ENCODE measurements at regions not wholly inside any gene's neighbourhood (a gene's known extent, or its start where the extent isn't known, plus 50 kb on each side); places are given as distances from the start of the nearest gene placed in this dataset.
"Not testable (repeated sequence)": the region's sequence is repeated elsewhere in the genome, so short reads cannot be mapped to it uniquely, and the experiment has no call there.

DNA sequence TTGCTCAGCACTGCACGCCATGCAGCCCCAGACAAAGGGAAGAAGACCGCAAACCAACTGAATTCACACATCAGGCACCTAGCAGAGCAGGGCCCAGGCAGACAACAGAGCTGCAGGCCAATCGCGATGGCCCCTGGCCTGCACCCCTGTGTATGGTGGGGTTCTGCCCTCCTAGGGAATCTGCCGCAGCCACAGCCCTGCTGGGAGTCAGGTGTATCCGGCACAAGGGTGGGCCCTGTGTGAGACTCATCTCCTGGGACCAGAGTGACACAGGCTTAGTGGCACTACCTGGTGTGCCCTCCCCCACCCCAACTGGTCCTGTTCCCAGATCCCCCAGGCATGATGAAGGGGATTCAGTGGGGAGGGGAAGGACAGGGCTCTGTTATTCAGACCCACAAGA, 122.8 kb downstream of the ATPSCKMT start:
- no peak for DNase-seq

DNA sequence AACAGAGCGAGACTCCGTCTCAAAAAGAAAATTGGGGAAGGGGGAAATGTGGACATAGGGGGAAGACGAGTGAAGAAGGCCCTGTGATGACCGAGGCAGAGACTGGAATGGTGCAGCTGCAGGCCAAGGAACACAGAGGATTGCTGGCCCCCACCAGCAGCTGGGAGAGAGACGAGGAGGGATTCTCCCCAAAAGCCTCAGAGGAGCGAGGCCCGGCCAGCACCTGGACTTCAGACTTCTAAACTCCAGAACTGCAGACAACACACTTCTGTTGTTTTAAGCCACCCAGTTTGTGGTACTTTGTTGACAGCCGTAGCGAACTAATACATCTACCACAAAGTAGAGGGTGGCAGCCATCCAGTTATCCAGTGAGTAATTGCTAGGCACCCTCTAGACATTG, 124.6 kb downstream of the ATPSCKMT start:
- DNase-seq, result no peak

DNA sequence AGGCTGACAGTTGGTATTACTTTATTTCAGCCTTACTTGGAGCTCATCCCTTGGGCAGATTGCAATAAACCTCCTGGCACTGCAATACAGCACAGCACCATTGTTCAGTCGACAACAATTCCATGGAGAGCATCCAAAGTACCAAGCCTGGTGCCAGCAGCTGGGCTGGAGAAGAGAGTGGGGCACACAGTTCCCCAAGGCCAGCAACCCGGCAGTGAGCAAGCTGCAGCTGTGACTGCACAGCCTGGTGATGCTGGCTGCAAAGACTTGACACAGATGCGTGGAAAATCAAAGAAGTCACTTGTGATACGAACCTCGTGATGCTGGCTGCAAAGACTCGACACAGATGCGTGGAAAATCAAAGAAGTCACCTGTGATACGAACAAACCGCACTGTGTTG, 125.4 kb downstream of the ATPSCKMT start:
- no peak for DNase-seq

DNA sequence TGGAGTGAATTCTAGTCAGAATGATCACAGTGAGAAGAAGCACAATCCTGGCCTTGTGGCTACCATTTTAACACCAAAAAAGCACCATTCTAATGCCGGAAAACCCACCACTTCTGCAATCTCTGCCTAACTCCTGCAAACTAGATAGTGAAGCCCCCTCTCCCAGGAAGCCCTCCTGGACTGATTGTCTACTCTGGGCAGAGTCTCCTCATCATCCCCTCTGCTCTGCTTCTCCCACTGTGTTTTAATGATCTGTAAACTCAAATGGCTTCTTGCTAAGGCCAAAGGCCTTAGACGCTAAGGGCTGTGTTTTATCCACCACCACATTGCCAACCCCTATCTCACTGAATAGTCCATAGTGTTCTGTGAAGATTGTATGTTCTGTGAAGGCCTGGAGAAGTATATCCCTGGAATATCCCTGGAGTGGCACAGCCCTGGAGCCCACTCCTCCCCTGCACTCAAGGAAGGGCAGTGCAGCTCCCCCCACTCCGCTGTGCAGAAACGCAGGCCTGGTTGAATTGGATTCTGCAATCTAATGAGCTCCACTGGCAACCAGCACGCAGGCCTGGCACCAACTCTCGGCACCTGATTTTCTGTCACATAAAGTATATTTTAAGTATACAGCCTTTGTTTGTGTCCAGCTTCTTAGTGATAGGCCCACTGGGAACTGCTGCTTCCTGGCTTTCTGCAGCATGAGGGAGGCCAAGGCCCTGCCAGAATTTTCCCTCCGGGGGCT, 126.3 kb downstream of the ATPSCKMT start:
- DNase-seq, result no peak

DNA sequence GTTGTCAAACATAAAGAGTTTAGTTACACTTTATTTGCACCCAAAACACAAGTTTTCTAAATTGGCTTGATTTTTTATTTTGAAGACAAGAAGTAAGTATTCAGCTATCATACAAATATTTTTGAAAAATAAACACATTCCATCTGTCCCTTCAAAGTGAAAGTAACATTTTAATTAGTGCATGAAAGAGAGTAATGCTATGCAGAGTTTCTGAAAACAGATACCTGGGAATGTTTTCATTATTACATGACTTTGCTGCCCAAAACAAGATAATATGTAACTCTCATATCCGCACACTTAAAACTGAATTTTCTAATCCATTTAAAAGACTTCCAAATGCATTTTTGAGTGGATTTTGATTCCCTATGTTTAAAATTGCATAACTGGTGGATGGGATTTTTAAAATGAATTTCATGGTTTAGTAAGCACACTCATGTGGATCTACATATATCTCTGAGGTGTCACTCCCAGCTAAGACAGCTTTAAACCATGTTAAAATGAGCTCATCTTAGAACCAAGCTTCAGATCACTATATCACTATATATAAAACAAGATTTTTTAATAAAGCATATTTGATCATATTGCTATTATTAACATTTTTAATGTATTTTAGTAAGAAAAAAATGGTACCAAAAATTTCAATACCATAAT, 127.5 kb downstream of the ATPSCKMT start:
- DNase-seq, result no peak

DNA sequence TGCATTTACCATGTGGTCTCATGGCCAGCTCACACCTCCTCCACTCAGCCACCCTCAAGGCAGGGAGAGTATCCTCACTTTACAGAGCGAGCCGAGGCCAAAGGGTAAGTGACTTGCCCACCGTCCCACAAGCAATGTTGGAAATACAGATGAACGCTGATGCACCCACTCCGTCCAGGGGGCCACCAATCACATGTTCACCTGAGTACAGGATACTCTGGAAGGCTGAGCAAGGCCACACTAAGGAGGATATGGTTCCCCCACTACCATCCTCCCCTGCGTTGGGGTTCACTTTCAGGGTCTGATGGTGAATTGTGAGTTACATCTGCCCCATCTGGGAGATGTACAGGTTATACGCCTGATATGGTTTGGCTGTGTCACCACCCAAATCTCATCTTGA, 128.8 kb downstream of the ATPSCKMT start:
- no peak for DNase-seq

DNA sequence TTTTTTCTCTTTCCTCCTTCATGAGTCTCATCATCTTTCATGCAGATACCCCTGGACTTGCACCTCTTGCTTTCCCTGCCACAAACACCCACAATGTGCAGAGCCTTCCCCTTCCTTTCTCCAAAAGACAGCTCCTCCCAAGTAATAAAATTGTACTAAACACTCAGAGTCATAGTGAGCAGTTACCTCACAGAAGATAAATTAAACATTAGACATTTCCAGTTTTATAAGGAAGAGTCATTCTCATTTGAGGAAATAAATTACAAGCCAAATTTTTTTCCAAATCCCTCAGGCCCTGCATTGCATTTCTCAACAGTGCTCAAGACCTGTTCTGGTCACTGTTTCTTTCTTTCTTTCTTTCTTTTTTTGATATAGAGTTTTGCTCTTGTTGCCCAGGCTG, 131.5 kb downstream of the ATPSCKMT start:
- no peak for DNase-seq

DNA sequence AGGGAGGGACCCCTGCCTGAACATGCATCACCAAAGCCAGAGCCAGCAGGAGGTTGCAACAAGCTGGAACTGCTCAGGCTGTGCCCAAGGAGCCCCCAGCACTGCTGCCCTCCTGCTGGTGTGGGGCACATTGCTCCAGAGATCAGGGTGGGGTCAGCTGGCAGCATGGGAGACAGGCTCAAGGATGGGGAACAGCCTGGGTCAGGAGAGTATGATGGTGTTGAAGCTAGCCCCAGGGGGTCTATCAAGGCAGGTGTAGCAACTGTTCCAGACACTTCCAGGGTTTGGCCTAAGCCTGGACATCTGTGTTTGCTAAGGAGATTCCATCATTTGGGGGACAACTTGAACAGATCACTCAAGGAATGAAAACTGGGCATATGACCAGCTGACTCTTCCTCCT, 133.1 kb downstream of the ATPSCKMT start:
- DNase-seq, result no peak

DNA sequence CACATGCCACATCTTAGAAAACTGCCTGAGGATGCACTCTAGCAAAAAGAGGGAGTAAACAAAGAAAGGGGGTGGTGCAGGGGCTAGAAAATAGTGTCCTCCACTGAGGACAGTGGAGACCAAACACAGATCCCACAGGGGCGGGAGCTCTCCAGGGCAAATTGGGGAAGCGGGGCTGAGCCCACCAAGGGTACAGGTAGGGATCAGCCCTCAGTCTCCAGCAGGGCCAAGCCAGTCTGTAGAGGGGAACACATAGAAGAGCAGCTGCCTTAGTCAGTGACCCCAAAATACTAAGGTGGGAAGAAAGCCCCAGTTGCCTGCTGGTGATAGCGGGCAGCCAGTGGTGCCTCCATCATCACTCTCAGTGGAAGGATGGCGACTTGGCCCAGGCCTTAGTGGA, 134.0 kb downstream of the ATPSCKMT start:
- DNase-seq, result no peak

DNA sequence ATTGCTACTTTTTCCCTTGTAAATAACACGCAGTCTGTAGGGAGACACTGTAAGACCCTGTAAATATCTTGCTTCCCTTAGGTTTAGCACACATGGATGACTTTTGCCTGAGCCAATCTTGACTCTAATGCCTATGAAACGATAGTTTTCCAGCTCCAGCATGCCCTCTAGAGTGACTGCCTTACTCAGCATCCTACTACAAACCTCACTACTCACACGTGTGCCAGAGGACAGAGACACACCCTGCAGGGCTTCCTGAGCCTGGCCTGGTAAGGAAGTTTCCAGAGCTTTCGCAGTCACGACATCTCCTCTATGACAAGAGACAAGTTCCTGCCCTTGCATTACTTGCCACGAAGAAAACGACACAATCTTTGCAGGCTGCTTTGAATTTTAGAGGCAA, 138.1 kb downstream of the ATPSCKMT start:
- peak in 1 of 2 donors; percentile 10 for DNase-seq

DNA sequence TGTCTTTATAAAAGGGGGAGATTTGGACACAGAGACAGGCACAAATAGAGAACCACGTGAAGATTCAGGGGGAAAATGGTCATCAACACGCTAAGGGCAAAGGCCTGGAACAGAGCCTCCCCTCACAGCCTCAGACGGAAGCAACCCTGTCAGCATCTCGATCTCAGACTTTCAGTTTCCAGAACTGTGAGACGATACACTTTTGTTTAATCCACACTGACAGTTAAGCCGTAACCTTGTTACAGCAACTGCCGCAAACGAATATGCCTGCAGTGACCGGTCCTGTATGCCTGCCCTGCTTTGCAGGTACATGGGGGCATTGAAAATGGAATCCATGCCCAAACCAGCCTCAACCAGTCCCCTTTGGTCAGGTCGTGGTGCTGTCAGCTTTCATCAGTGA, 139.5 kb downstream of the ATPSCKMT start:
- no peak for DNase-seq

DNA sequence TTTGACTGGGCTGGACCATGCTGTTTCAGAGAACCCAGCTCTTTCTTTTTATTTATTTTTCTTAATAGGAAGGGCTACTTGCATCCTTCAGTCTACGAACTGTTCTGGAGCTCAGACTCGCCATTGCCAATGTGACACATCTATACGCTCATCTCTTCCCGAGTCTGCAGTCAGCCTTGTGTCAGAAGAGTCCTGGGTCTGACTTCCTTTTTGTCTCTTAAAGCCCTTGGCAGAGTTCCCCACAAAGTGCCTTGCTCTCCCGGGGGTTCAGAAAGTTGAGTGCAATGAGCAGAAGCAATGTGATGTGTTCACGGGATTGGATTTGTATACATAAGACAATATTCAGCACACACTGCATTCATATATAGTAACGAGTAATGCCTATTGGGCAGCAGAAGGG, 140.4 kb downstream of the ATPSCKMT start:
- DNase-seq, result no peak

DNA sequence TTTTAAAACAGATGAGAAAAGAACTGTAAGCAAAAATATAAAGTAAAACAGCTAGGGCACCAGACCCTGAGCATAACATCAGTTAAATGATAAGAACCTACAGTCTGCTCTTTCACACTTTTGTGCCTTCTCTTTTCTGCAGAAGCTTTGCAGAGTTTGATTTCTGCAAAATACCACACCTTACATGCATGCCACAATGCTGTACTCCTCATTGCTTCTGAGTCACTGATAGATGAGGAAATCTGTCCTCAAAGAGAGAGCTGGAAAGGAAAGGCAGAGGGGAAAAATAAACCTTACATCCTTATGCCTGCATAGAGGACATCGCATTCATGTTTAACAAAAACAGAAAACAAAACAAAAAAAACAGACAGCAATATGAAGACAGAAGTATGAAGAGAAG, 142.9 kb downstream of the ATPSCKMT start:
- no peak for DNase-seq

DNA sequence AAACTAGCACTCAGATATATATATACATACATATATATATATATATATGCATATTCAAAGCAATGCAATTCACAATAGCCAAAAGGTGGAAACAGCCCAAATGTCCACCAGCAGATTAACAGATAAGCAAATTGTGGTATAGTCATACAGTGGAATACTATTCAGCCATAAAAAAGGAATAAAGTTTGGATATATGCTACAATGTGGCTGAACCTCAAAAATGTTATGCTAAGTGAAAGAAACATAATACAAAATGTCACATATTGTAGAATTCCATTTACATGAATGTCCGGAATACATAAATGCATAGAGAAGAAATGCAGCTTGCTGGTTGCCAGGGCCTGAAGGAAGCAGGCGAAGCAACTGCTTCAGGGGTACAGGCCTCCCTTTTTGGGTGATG, 143.4 kb downstream of the ATPSCKMT start:
- DNase-seq, result no peak

DNA sequence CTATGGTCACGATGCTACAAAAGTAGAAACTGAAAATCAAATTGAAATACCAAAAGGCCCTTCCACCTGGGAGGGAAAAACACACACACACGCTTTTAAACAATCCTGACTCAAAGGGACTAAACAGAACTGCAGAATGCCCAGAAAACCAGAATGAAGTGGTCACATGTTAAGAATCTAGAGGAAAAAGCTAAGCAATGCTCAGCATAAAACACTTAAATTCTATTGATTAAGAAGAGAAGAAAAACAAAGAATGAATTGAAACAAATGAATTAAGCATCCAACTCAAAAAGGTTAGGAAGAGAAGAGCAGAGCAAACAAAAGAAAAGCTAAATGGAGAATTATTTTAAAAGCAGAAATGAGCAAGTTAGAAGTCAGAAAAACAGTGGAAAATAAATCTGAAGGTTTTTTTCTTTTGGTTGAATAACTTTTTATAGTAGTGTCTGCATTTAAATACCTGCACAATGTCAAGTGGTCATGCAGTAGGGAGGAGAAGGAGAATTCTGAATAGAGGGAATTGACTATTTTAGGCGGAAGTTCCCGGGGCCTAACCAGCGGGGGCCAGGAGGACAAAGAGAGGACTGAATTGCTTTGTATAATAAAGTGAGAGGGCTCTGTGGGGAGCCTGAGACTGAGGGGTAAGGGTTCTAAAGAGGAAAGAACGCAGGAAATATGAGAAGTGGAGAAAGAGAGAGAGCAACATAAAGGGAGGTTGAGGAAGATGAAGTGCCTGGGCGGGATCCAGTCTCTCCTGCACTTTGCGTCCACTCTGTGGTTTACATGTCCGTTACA, 146.8 kb downstream of the ATPSCKMT start:
- no peak for DNase-seq

DNA sequence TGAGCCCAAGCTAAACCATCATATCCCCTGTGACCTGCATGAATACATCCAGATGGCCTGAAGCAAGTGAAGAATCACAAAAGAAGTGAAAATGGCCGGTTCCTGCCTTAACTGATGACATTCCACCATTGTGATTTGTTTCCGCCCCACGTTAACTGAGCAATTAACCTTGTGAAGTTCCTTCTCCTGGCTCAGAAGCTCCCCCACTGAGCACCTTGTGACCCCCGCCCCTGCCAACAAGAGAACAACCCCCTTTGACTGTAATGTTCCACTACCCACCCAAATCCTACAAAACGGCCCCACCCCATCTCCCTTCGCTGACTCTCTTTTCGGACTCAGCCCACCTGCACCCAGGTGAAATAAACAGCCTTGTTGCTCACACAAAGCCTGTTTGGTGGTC, 147.5 kb downstream of the ATPSCKMT start:
- not testable (repeated sequence) for DNase-seq

DNA sequence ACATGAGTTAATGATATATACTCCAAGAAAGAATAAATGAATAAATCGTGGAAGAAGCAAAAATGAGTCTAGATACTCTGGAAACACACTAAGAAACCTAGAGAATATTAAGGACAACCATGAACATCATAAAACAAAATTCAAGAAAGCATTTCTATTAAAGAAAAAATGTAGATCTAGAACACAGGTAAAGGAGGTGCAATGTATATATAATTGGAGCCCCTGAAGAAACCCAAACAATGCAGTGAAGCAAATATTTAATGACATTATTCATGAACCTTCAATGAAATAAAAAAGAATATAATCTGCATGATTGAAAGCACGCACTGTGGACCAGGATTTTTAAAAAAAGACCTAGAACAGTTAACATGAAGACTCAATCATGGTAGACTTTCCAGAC, 150.1 kb downstream of the ATPSCKMT start:
- DNase-seq, result no peak

DNA sequence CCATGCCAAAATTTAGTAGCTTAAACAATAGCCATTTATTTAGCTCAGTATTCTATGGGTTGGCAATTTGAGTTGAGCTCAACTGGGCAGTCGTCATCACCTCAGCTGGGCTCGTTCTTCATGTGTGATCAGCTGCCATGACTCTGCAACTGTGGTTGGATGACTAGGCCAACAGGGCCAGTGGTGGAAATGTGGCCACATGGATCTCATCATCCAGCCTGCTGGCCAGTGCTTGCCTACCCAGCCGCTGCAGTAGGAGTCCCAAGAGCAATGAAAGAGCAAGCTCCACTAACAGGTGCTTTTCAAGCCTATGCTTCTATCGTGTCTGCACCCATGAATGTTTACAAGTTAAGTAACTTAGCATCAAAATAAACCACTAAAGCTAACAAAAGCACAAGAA, 158.0 kb downstream of the ATPSCKMT start:
- no peak for DNase-seq

DNA sequence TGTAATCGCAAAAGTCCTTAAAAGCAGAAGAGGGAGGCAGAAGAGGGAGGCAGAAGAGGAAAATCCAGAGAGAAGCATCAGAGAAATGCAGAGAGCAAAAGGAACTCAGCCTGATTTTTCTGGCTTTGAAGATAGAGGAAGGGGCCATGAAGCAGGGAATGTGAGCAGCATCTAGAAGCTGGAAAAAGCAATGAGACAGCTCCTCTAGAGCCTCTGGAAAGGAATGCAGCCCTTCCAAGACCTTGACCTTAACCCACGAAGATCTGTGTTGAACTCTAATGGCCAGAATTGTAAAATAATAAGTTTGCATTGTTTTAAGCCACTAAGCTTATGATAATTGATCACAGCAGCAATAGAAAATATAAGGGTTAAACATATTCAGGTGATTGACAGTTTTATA, 159.6 kb downstream of the ATPSCKMT start:
- no peak for DNase-seq

DNA sequence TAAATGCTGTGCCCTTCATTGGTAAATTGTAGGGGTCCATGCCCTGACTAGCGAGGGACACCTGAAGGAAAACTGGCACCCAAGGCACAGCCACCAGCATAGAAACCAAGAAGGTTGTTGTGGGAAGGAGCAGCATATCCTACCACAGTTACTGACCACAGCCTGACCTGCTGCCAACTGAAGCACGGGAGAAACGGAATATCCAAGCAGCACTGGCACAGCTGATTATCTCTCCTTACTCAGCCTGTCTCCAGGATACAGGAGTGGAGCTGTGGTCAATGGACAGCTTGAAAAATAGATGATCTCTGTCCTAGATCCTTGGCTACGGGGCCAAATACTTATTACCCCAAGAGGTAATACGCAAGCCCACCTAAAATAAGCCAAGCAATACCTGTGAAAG, 164.5 kb downstream of the ATPSCKMT start:
- DNase-seq, result no peak

DNA sequence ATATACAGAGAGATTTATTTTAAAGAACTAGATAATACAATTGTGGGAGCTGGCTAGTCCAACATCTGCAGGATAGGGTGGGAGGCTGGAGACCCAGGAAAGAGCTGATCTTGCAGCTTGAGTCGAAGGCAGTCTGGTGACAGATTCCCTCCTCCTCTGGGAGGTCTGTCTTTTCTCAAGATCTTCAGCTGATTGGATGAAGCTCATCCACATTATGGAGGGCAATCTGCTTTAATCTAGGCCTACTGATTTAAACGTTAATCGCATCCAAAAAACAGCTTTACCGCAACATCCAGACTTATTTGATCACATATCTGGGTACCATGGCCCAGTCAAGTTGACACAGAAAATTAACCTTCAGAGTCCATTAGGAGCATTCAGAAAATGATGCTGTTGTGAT, 168.1 kb downstream of the ATPSCKMT start:
- DNase-seq, result no peak

DNA sequence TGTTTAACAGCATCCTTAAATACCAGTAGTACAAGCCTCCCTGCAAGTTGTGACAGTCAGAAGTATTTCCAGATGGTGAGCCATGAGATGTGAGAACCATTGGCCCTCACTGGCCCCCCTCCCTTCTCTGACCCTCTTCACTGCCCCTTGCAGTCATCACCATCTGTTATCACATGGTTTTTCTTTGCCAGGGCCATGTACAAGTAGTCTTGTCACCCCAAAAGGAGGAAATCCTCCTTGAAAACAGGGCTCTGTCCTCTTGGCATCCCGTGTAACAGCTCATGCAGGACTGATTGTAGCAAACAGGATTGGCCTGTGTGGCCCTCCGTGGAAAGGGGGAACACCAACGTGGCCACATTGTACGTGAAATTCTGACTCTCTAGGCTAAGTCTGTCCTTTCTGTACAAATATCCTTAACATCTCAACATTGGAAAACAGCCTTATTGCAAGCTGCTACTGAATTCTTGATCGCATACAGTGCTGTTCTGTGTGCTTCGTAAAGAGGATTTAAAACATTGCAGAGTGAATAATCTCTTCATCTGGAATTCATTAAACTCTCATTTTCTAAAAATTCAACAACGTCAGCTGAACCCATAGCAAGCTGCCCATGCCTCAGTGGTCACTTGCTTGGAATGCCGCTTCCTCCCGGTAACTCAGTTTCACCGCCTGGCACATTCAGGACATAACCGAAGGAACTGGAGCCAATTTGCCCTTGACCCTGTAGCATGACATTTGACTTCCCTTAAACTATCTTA, 171.7 kb downstream of the ATPSCKMT start:
- no peak for DNase-seq

Measured in right lung (tissue), 2 donors.